NOMO-1 treated with DMSO at 0.1 percent for 48 hours (cell line): ENCODE measurements at regions not wholly inside any gene's neighbourhood (a gene's known extent, or its start where the extent isn't known, plus 50 kb on each side); places are given as distances from the start of the nearest gene placed in this dataset.

ENCODE experiments used
- DNase-seq: peaks from one replicate; lab custom pipeline; 2025; ENCODE audit not compliant: unreplicated experiment; lab: John Stamatoyannopoulos, UW

- no peak for DNase-seq
Measured at GRCh38 chr4:137641544-137641943, 109.2 kb upstream of the PCDH18 start.

- DNase-seq = no peak
Measured at GRCh38 chr4:137640838-137641158, 108.5 kb upstream of the PCDH18 start.

- no peak for DNase-seq
Measured at GRCh38 chr4:137640156-137640837, 108.0 kb upstream of the PCDH18 start.

- no peak for DNase-seq
Measured at GRCh38 chr4:137638934-137639333, 106.6 kb upstream of the PCDH18 start.

- no peak for DNase-seq
Measured at GRCh38 chr4:137635601-137636000, 103.3 kb upstream of the PCDH18 start.

GRCh38 chr4:137635108-137635507, 102.8 kb upstream of the PCDH18 start:
- no peak for DNase-seq

GRCh38 chr4:137632842-137633241, 100.5 kb upstream of the PCDH18 start:
- DNase-seq = no peak

GRCh38 chr4:137631605-137632004, 99.3 kb upstream of the PCDH18 start:
- no peak for DNase-seq

GRCh38 chr4:137630252-137630651, 98.0 kb upstream of the PCDH18 start:
- no peak for DNase-seq

GRCh38 chr4:137627739-137628460, 95.6 kb upstream of the PCDH18 start:
- DNase-seq = no peak

GRCh38 chr4:137626942-137627738, 94.8 kb upstream of the PCDH18 start:
- no peak for DNase-seq

- no peak for DNase-seq
Measured at GRCh38 chr4:137623013-137623412, 90.7 kb upstream of the PCDH18 start.

GRCh38 chr4:137621056-137621455, 88.8 kb upstream of the PCDH18 start:
- peak; percentile 22 for DNase-seq

GRCh38 chr4:137614491-137614890, 82.2 kb upstream of the PCDH18 start:
- no peak for DNase-seq

GRCh38 chr4:137611998-137612700, 79.9 kb upstream of the PCDH18 start:
- DNase-seq = no peak

GRCh38 chr4:137610960-137611359, 78.7 kb upstream of the PCDH18 start:
- DNase-seq = no peak

- no peak for DNase-seq
Measured at GRCh38 chr4:137609718-137610430, 77.6 kb upstream of the PCDH18 start.

GRCh38 chr4:137608085-137608484, 75.8 kb upstream of the PCDH18 start:
- DNase-seq = no peak

- no peak for DNase-seq
Measured at GRCh38 chr4:137602436-137602835, 70.1 kb upstream of the PCDH18 start.

GRCh38 chr4:137601934-137602333, 69.6 kb upstream of the PCDH18 start:
- no peak for DNase-seq

- DNase-seq = no peak
Measured at GRCh38 chr4:137599734-137600133, 67.4 kb upstream of the PCDH18 start.
